Psoas muscle (tissue), 7 donors: ENCODE measurements at regions not wholly inside any gene's neighbourhood (a gene's known extent, or its start where the extent isn't known, plus 50 kb on each side); places are given as distances from the start of the nearest gene placed in this dataset.

Source experiments
- ATAC-seq, 4 donors: fragments of 200-7000 bp; cut with Tn5 transposase; one replicate each; pipeline ENCODE4 v1.9.1; 2020; ENCODE audit warnings: moderate library complexity in 3 of 4, mild to moderate bottlenecking in 2 of 4
- DNase-seq, 2 donors: peaks; one replicate each; pipeline ENCODE4 v3.0.0-alpha.2; 2020
- H3K27ac ChIP-seq: fragments of 200-600 bp; one replicate; pipeline ENCODE4 v1.8.0; 2022
- H3K27me3 ChIP-seq, 3 donors: fragments of 200-600 bp in 1 of 3; one replicate each; pipeline versions ENCODE4 v1.6.1 to v1.8.0; 2013 to 2022; ENCODE audit warnings: low read length in 2 of 3, mild to moderate bottlenecking in 2 of 3, moderate library complexity in 1 of 3; ENCODE audit not compliant: insufficient read depth in 3 of 3
- H3K36me3 ChIP-seq, 2 donors: fragments of 200-600 bp in 1 of 2; one replicate each; pipeline versions ENCODE4 v1.6.1 to v1.8.0; 2013 to 2022; ENCODE audit warnings: low read depth in 1 of 2, mild to moderate bottlenecking in 1 of 2, moderate library complexity in 1 of 2; ENCODE audit not compliant: insufficient read depth in 1 of 2
- H3K4me1 ChIP-seq: fragments of 200-600 bp; one replicate; pipeline ENCODE4 v1.8.0; 2022
- H3K4me3 ChIP-seq: fragments of 200-600 bp; one replicate; pipeline ENCODE4 v1.8.0; 2022; ENCODE audit warnings: mild to moderate bottlenecking
- H3K9me3 ChIP-seq: fragments of 200-600 bp; one replicate; pipeline ENCODE4 v1.8.0; 2022
- CTCF ChIP-seq: fragments of 200-600 bp; IDR thresholded peaks from one replicate; pipeline ENCODE4 v1.8.0; 2022; ENCODE audit warnings: antibody characterized with exemption
- WGBS, 3 donors: extraction: QIAGEN DNeasy Blood & Tissue Kit; methylation state at CpG; one replicate each; pipeline versions ENCODE4 v1.1.6 to v1.1.7; 2013; 5-methylcytosine and 5-hydroxymethylcytosine counted together
- intact Hi-C, 2 donors: fragments of 100-400 bp; cut with DNase I; formaldehyde crosslinking; loops; one replicate each; pipeline versions ENCODE4 v1.11.0 to v1.14.2; 2022
- donor health status: healthy with polysubstance abuse.
- donor health status: DM: no; HTN: no; CAD: no; lungs with moderate emphysema.
- donor health status: Bipolar disorder and iron deficiency.
- donor health status: healthy.
- donor health status: DM: yes; HTN: yes; CAD: no.
- donor health status: DM: no; HTN: no; CAD: no.
- donor health status: DM: yes; HTN: yes; CAD: no.

- ATAC-seq: no peak
- Histone ChIP-seq H3K4me3 (no peak overlapping the region), H3K4me1 (no peaks in the 10 kb centered on the region), H3K36me3 (no peaks in the 10 kb centered on the region), H3K9me3 (no peaks in the 10 kb centered on the region), H3K27me3 (no peaks in the 10 kb centered on the region), H3K27ac (no peak overlapping the region)
- WGBS, 3 donors: 40 to 51% (median 50%) methylated on average over 2 of the region's 2 CpGs
- intact Hi-C loops: no loop called here
- TF ChIP-seq CTCF: no peak
- DNase-seq: no peak
Measured at GRCh38 chr14:84975241-84975902, 554.6 kb upstream of the FLRT2 start.

GRCh38 chr14:84976805-84977204, 553.1 kb upstream of the FLRT2 start:
- intact Hi-C loops: no loop called here
- no peak for ATAC-seq
- DNase-seq: no peak
- no peaks in the 10 kb centered on the region for H3K36me3 ChIP-seq
- TF ChIP-seq CTCF: no peak
- H3K4me3 ChIP-seq: no peak overlapping the region
- H3K27ac ChIP-seq: no peak overlapping the region
- H3K27me3 ChIP-seq: no peaks in the 10 kb centered on the region
- 69 to 95% (median 92%) methylated on average over 2 of the region's 2 CpGs for WGBS, 3 donors
- H3K4me1 ChIP-seq: no peaks in the 10 kb centered on the region
- no peaks in the 10 kb centered on the region for H3K9me3 ChIP-seq

- ATAC-seq (no peak), DNase-seq (no peak)
- Histone ChIP-seq H3K27ac (no peak overlapping the region), H3K9me3 (no peaks in the 10 kb centered on the region), H3K4me3 (no peak overlapping the region), H3K36me3 (no peaks in the 10 kb centered on the region), H3K4me1 (no peaks in the 10 kb centered on the region), H3K27me3 (no peaks in the 10 kb centered on the region)
- no peak for TF ChIP-seq CTCF
- intact Hi-C loops: no loop called here
- 72 to 85% (median 79%) methylated on average over 1 of the region's 1 CpG for WGBS, 3 donors
Measured at GRCh38 chr14:84987042-84987441, 542.9 kb upstream of the FLRT2 start.

- intact Hi-C loops: no loop called here
- no peak for TF ChIP-seq CTCF
- WGBS, 3 donors: 62 to 70% (median 66%) methylated on average over 5 of the region's 5 CpGs
- H3K36me3 ChIP-seq: no peaks in the 10 kb centered on the region
- DNase-seq: no peak
- H3K4me3 ChIP-seq: no peak overlapping the region
- no peak overlapping the region for H3K27ac ChIP-seq
- no peaks in the 10 kb centered on the region for H3K4me1 ChIP-seq
- no peak for ATAC-seq
- H3K9me3 ChIP-seq: no peaks in the 10 kb centered on the region
- no peaks in the 10 kb centered on the region for H3K27me3 ChIP-seq
Measured at GRCh38 chr14:84988357-84988756, 541.6 kb upstream of the FLRT2 start.

GRCh38 chr14:84991021-84991420, 538.9 kb upstream of the FLRT2 start:
- no peak overlapping the region for H3K27ac ChIP-seq
- TF ChIP-seq CTCF: no peak
- H3K4me3 ChIP-seq: no peak overlapping the region
- no peak for DNase-seq
- H3K36me3 ChIP-seq: no peaks in the 10 kb centered on the region
- no peak for ATAC-seq
- intact Hi-C loops: no loop called here
- H3K27me3 ChIP-seq: no peaks in the 10 kb centered on the region
- no peaks in the 10 kb centered on the region for H3K4me1 ChIP-seq
- H3K9me3 ChIP-seq: no peaks in the 10 kb centered on the region
- WGBS, 3 donors: 9 to 31% (median 15%) methylated on average over 1 of the region's 1 CpG
